Endothelial cell of umbilical vein (primary cell): ENCODE measurements at regions not wholly inside any gene's neighbourhood (a gene's known extent, or its start where the extent isn't known, plus 50 kb on each side); places are given as distances from the start of the nearest gene placed in this dataset.

ENCODE experiments used
- CTCF ChIP-seq, 2 donors: IDR thresholded peaks; 1 replicate in 1 of 2; 2 replicates in 1 of 2; pipeline ENCODE4 v1.5.1; 2011; ENCODE audit warnings: low read length in 2 of 2, mild to moderate bottlenecking in 2 of 2, moderate library complexity in 2 of 2, control low read depth in 1 of 2, inconsistent platforms in 1 of 2, low read depth in 1 of 2; ENCODE audit not compliant: insufficient read depth in 1 of 2; ENCODE audit errors: extremely low read depth in 1 of 2
- GATA2 ChIP-seq: IDR thresholded peaks from 2 replicates; pipeline ENCODE4 v1.7.0; 2011; ENCODE audit warnings: low read depth, mild to moderate bottlenecking, moderate library complexity, mixed read lengths, low read length; ENCODE audit not compliant: insufficient read length, insufficient read depth
- POLR2A ChIP-seq: IDR thresholded peaks from 2 replicates; pipeline ENCODE4 v1.6.1; 2012; ENCODE audit warnings: low read depth, mild to moderate bottlenecking, control low read depth, low read length
- POLR2AphosphoS5 ChIP-seq: IDR thresholded peaks from 2 replicates; pipeline ENCODE4 v1.6.1; 2012; ENCODE audit warnings: low read depth, mild to moderate bottlenecking, control low read depth, low read length, moderate library complexity; ENCODE audit not compliant: insufficient read depth

GRCh38 chr1:221903594-221903993 is 161.7 kb upstream of the DUSP10 start:
- TF ChIP-seq CTCF (IDR thresholded peaks at IDR 0.05; ENCODE audit: extremely low read depth in 1 of 2, insufficient read depth in 1 of 2, low read depth in 1 of 2, low read length in 2 of 2) (no peak), GATA2 (no peak), POLR2A (no peak), POLR2AphosphoS5 (no peak)
